Body of pancreas (tissue), 4 donors: ENCODE measurements at regions not wholly inside any gene's neighbourhood (a gene's known extent, or its start where the extent isn't known, plus 50 kb on each side); places are given as distances from the start of the nearest gene placed in this dataset.
"Not testable (repeated sequence)": the region's sequence is repeated elsewhere in the genome, so short reads cannot be mapped to it uniquely, and the experiment has no call there.

Experiments
- POLR2A ChIP-seq, 3 donors: fragments of 450-650 bp; IDR thresholded peaks; one replicate each; pipeline ENCODE4 v1.6.1; 2016; ENCODE audit warnings: antibody characterized with exemption in 3 of 3, mild to moderate bottlenecking in 2 of 3
- TF ChIP-seq, protein P1 (sequence below), 7 experiments: fragments of 450-650 bp in 4 of 7; fragments of 200-600 bp in 3 of 7; sonication (generic) in 3 of 7; IDR thresholded peaks; one replicate each; pipeline ENCODE4 v1.5.1; 2016 to 2019; ENCODE audit warnings: antibody characterized with exemption in 7 of 7

DNA sequence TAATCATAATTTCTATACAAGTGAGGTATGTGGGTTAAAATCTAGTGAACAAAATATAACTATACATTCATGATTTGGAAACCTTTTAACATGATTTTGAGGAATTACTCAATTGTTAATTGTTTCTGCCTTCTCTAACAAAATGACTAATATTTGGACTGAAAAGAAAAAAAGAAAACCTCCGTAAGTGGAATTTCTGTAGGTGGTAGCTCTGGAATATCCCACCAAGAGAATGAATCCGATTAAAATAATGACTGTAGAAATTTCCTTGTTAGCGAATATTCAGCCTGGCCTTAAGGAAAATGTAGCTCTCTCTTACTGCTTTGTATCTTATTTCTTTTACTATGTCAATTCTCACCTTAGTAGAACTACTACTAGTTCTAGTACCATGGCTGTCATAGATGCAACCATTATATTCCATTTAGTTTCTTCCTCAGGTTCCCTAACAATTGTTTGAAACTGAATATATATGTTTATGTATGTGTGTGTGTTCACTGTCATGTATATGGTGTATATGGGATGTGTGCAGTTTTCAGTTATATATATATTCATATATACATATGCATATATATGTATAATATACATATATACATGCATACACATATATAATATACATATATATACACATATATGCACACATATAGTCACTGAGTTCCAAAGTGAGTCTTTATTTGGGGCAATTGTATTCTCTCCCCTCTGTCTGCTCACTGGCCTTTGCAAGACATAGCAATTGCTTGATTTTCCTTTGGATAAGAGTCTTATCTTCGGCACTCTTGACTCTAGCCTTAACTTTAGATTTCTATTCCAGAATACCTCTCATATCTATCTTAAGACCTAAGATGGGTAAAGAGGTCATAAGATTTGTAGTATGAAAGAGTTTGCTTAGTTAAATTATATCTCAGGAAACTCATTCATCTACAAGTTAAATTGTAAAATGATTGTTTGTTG lies 1523.7 kb upstream of the TPTE start:
- TF ChIP-seq, protein P1, sequence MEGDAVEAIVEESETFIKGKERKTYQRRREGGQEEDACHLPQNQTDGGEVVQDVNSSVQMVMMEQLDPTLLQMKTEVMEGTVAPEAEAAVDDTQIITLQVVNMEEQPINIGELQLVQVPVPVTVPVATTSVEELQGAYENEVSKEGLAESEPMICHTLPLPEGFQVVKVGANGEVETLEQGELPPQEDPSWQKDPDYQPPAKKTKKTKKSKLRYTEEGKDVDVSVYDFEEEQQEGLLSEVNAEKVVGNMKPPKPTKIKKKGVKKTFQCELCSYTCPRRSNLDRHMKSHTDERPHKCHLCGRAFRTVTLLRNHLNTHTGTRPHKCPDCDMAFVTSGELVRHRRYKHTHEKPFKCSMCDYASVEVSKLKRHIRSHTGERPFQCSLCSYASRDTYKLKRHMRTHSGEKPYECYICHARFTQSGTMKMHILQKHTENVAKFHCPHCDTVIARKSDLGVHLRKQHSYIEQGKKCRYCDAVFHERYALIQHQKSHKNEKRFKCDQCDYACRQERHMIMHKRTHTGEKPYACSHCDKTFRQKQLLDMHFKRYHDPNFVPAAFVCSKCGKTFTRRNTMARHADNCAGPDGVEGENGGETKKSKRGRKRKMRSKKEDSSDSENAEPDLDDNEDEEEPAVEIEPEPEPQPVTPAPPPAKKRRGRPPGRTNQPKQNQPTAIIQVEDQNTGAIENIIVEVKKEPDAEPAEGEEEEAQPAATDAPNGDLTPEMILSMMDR (IDR thresholded peaks at IDR 0.05), result not testable (repeated sequence)
- TF ChIP-seq POLR2A (IDR thresholded peaks at IDR 0.05), result not testable (repeated sequence)
